ENCODE measurements at regions not wholly inside any gene's neighbourhood (a gene's known extent, or its start where the extent isn't known, plus 50 kb on each side); places are given as distances from the start of the nearest gene placed in this dataset.

- no peak overlapping the region for H3K4ac ChIP-seq (ENCODE audit: low read depth in 1 of 2, low read length in 2 of 2)
- H2BK12ac ChIP-seq (ENCODE audit: low read length in 2 of 2) = no peak overlapping the region
- H3K23ac ChIP-seq (ENCODE audit: low read length in 2 of 2) = no peak overlapping the region
- WGBS = 93% methylated on average over 9 of the region's 10 CpGs
- no peak overlapping the region for H4K91ac ChIP-seq (ENCODE audit: low read length)
- no peaks in the 10 kb centered on the region for H3K27me3 ChIP-seq (ENCODE audit: control insufficient read depth in 1 of 2, insufficient read depth in 1 of 2, low read length in 2 of 2)
- H3K18ac ChIP-seq (ENCODE audit: low read depth in 1 of 2, low read length in 2 of 2) = no peak overlapping the region
- H4K8ac ChIP-seq (ENCODE audit: low read length) = peak overlapping the region; percentile 23
- no peak overlapping the region for H3K4me2 ChIP-seq (ENCODE audit: low read length, poor library complexity, severe bottlenecking)
- no peak overlapping the region for H2BK5ac ChIP-seq (ENCODE audit: low read depth, low read length, poor library complexity, severe bottlenecking)
- no peak overlapping the region for H2AK5ac ChIP-seq (ENCODE audit: low read length, severe bottlenecking)
- no peaks in the 10 kb centered on the region for H3K36me3 ChIP-seq (ENCODE audit: control insufficient read depth in 1 of 2, insufficient read depth in 2 of 2, low read depth in 1 of 2, low read length in 2 of 2)
- H2BK15ac ChIP-seq (ENCODE audit: low read depth, poor library complexity, severe bottlenecking) = no peak overlapping the region
- no peak overlapping the region for H2AFZ ChIP-seq (ENCODE audit: low read depth, low read length)
- no peak for DNase-seq
- H2BK120ac ChIP-seq (ENCODE audit: low read depth, low read length) = no peak overlapping the region
- H3K14ac ChIP-seq (ENCODE audit: low read length in 2 of 2) = no peak overlapping the region
- H3K27ac ChIP-seq (ENCODE audit: low read length, poor library complexity, severe bottlenecking) = no peak overlapping the region
- H3K79me1 ChIP-seq (replicated peaks; ENCODE audit: low read length, poor library complexity, severe bottlenecking) = no peaks in the 10 kb centered on the region
- no peak overlapping the region for H3K9ac ChIP-seq (ENCODE audit: low read length)
- H3K4me1 ChIP-seq (ENCODE audit: control insufficient read depth, insufficient read depth, low read depth, low read length) = no peaks in the 10 kb centered on the region
- H3K4me3 ChIP-seq (ENCODE audit: insufficient read depth in 1 of 2, low read depth in 1 of 2, low read length in 2 of 2) = no peak overlapping the region
- peaks cover 8% of the 10 kb centered on the region for H3K9me3 ChIP-seq (ENCODE audit: control insufficient read depth, low read length)
Observed at GRCh38 chr10:21217748-21218367, 307.6 kb downstream of the SKIDA1 start.

DNA sequence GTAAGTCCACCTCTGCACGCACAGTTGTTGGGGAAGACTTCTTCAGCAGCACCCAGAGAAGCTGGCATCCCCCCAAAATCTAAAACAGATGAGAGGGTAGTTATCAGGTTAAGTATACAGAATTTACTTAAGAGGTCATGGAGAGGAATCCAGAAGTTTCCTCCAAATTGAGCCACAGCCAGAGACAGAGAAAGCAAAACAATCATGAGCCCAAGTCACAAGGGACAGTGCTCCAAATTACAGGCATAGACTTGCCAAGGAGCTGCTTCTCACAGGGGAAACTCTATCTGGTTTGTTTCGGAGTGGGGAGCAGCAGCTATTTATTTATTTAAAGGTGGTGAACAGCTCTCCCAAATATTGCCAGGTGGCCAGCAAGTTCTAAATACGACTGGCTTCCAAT lies 308.4 kb downstream of the SKIDA1 start:
- H3K4me1 ChIP-seq (ENCODE audit: control insufficient read depth, insufficient read depth, low read depth, low read length) = no peaks in the 10 kb centered on the region
- H3K9me3 ChIP-seq (ENCODE audit: control insufficient read depth, low read length) = peaks cover 8% of the 10 kb centered on the region
- no peak overlapping the region for H3K4me2 ChIP-seq (ENCODE audit: low read length, poor library complexity, severe bottlenecking)
- H2AK5ac ChIP-seq (ENCODE audit: low read length, severe bottlenecking) = no peak overlapping the region
- no peaks in the 10 kb centered on the region for H3K36me3 ChIP-seq (ENCODE audit: control insufficient read depth in 1 of 2, insufficient read depth in 2 of 2, low read depth in 1 of 2, low read length in 2 of 2)
- no peak overlapping the region for H4K8ac ChIP-seq (ENCODE audit: low read length)
- no peak for DNase-seq
- H3K27ac ChIP-seq (ENCODE audit: low read length, poor library complexity, severe bottlenecking) = no peak overlapping the region
- no peak overlapping the region for H2BK120ac ChIP-seq (ENCODE audit: low read depth, low read length)
- WGBS = 97% methylated on average over 3 of the region's 3 CpGs
- H3K27me3 ChIP-seq (ENCODE audit: control insufficient read depth in 1 of 2, insufficient read depth in 1 of 2, low read length in 2 of 2) = no peaks in the 10 kb centered on the region
- no peak overlapping the region for H2AFZ ChIP-seq (ENCODE audit: low read depth, low read length)
- no peak overlapping the region for H3K14ac ChIP-seq (ENCODE audit: low read length in 2 of 2)
- H3K23ac ChIP-seq (ENCODE audit: low read length in 2 of 2) = no peak overlapping the region
- H3K79me1 ChIP-seq (replicated peaks; ENCODE audit: low read length, poor library complexity, severe bottlenecking) = no peaks in the 10 kb centered on the region
- H2BK15ac ChIP-seq (ENCODE audit: low read depth, poor library complexity, severe bottlenecking) = no peak overlapping the region
- no peak overlapping the region for H4K91ac ChIP-seq (ENCODE audit: low read length)
- H2BK5ac ChIP-seq (ENCODE audit: low read depth, low read length, poor library complexity, severe bottlenecking) = no peak overlapping the region
- H2BK12ac ChIP-seq (ENCODE audit: low read length in 2 of 2) = no peak overlapping the region
- no peak overlapping the region for H3K4me3 ChIP-seq (ENCODE audit: insufficient read depth in 1 of 2, low read depth in 1 of 2, low read length in 2 of 2)
- no peak overlapping the region for H3K18ac ChIP-seq (ENCODE audit: low read depth in 1 of 2, low read length in 2 of 2)
- no peak overlapping the region for H3K4ac ChIP-seq (ENCODE audit: low read depth in 1 of 2, low read length in 2 of 2)
- no peak overlapping the region for H3K9ac ChIP-seq (ENCODE audit: low read length)

DNA sequence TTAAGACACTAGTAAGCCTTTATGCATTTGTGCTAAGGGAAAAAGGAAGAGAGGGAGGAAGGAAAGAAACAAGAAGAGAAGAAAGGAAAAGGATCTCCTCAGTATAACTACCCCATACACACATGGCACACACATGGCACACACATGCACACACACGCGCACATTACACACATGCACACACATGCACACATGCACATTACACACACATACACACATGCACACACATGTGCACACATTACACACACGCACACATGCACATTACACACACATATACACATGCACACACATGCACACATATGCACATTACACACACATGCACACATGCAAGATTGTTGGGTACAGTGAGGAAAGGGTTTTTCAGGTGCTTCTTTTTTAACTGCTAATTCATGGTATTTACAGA lies 311.2 kb downstream of the SKIDA1 start:
- Histone ChIP-seq H3K4me1 (ENCODE audit: control insufficient read depth, insufficient read depth, low read depth, low read length) (no peaks in the 10 kb centered on the region), H2BK15ac (ENCODE audit: low read depth, poor library complexity, severe bottlenecking) (no peak overlapping the region), H3K4me3 (ENCODE audit: insufficient read depth in 1 of 2, low read depth in 1 of 2, low read length in 2 of 2) (no peak overlapping the region), H4K91ac (ENCODE audit: low read length) (no peak overlapping the region), H3K4ac (ENCODE audit: low read depth in 1 of 2, low read length in 2 of 2) (no peak overlapping the region), H4K8ac (ENCODE audit: low read length) (no peak overlapping the region), H2BK5ac (ENCODE audit: low read depth, low read length, poor library complexity, severe bottlenecking) (no peak overlapping the region), H3K27ac (ENCODE audit: low read length, poor library complexity, severe bottlenecking) (no peak overlapping the region), H3K23ac (ENCODE audit: low read length in 2 of 2) (no peak overlapping the region), H3K9me3 (ENCODE audit: control insufficient read depth, low read length) (peaks cover 8% of the 10 kb centered on the region), H3K79me1 (replicated peaks; ENCODE audit: low read length, poor library complexity, severe bottlenecking) (no peaks in the 10 kb centered on the region), H3K18ac (ENCODE audit: low read depth in 1 of 2, low read length in 2 of 2) (no peak overlapping the region), H3K27me3 (ENCODE audit: control insufficient read depth in 1 of 2, insufficient read depth in 1 of 2, low read length in 2 of 2) (no peaks in the 10 kb centered on the region), H2AFZ (ENCODE audit: low read depth, low read length) (no peak overlapping the region), H3K4me2 (ENCODE audit: low read length, poor library complexity, severe bottlenecking) (no peak overlapping the region), H3K9ac (ENCODE audit: low read length) (no peak overlapping the region), H3K14ac (ENCODE audit: low read length in 2 of 2) (peak overlapping the region in 1 of 2 experiments; percentile 95), H2AK5ac (ENCODE audit: low read length, severe bottlenecking) (no peak overlapping the region), H3K36me3 (ENCODE audit: control insufficient read depth in 1 of 2, insufficient read depth in 2 of 2, low read depth in 1 of 2, low read length in 2 of 2) (no peaks in the 10 kb centered on the region), H2BK120ac (ENCODE audit: low read depth, low read length) (no peak overlapping the region), H2BK12ac (ENCODE audit: low read length in 2 of 2) (no peak overlapping the region)
- WGBS = 100% methylated on average over 2 of the region's 3 CpGs
- no peak for DNase-seq

GRCh38 chr10:21213381-21213780 lies 312.1 kb downstream of the SKIDA1 start:
- Histone ChIP-seq H3K9ac (ENCODE audit: low read length) (no peak overlapping the region), H2AK5ac (ENCODE audit: low read length, severe bottlenecking) (no peak overlapping the region)
- 92% methylated on average over 6 of the region's 6 CpGs for WGBS

More at GRCh38 chr10:21213381-21213780, 312.1 kb downstream of the SKIDA1 start:
- Histone ChIP-seq H3K4me2 (ENCODE audit: low read length, poor library complexity, severe bottlenecking) (peak overlapping the region; percentile 37), H3K27ac (ENCODE audit: low read length, poor library complexity, severe bottlenecking) (no peak overlapping the region), H3K14ac (ENCODE audit: low read length in 2 of 2) (no peak overlapping the region), H3K27me3 (ENCODE audit: control insufficient read depth in 1 of 2, insufficient read depth in 1 of 2, low read length in 2 of 2) (no peaks in the 10 kb centered on the region), H3K79me1 (replicated peaks; ENCODE audit: low read length, poor library complexity, severe bottlenecking) (no peaks in the 10 kb centered on the region), H3K23ac (ENCODE audit: low read length in 2 of 2) (no peak overlapping the region), H3K4me3 (ENCODE audit: insufficient read depth in 1 of 2, low read depth in 1 of 2, low read length in 2 of 2) (no peak overlapping the region), H4K8ac (ENCODE audit: low read length) (no peak overlapping the region), H2BK15ac (ENCODE audit: low read depth, poor library complexity, severe bottlenecking) (no peak overlapping the region), H2BK5ac (ENCODE audit: low read depth, low read length, poor library complexity, severe bottlenecking) (no peak overlapping the region), H3K4me1 (ENCODE audit: control insufficient read depth, insufficient read depth, low read depth, low read length) (no peaks in the 10 kb centered on the region), H4K91ac (ENCODE audit: low read length) (no peak overlapping the region), H2BK12ac (ENCODE audit: low read length in 2 of 2) (no peak overlapping the region), H3K36me3 (ENCODE audit: control insufficient read depth in 1 of 2, insufficient read depth in 2 of 2, low read depth in 1 of 2, low read length in 2 of 2) (no peaks in the 10 kb centered on the region), H2AFZ (ENCODE audit: low read depth, low read length) (no peak overlapping the region), H2BK120ac (ENCODE audit: low read depth, low read length) (no peak overlapping the region), H3K4ac (ENCODE audit: low read depth in 1 of 2, low read length in 2 of 2) (no peak overlapping the region), H3K9me3 (ENCODE audit: control insufficient read depth, low read length) (peaks cover 2% of the 10 kb centered on the region), H3K18ac (ENCODE audit: low read depth in 1 of 2, low read length in 2 of 2) (no peak overlapping the region)
- DNase-seq = no peak
